ENCODE measurements at regions not wholly inside any gene's neighbourhood (a gene's known extent, or its start where the extent isn't known, plus 50 kb on each side); places are given as distances from the start of the nearest gene placed in this dataset.

DNA sequence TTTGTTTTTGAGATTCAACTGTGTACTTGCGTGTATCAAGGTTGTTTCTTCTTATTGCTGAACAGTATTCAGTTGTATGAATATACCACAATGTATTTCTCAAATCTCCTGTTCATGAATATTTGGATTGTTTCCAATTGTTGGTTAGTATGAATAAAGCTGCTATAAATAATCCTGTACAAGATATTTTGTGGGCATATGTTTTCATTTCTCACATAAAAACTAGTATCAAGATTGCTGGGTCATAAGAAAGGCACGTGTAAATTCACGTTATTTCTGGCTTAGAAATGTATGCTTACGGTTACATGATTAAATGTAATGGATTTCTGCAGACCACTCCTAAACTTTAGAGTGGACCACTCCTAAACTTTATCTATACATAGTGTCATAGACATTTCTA is 96.6 kb downstream of the BTBD3 start:
- H3K4me3 ChIP-seq (ENCODE audit: low read depth, low read length, poor library complexity, severe bottlenecking), result no peak overlapping the region
- no peak overlapping the region for H3K4me2 ChIP-seq (ENCODE audit: low read length)
- H3K27me3 ChIP-seq (ENCODE audit: insufficient read depth, low read length), result no peaks in the 10 kb centered on the region
- H3K9ac ChIP-seq (ENCODE audit: low read length), result no peak overlapping the region
- no peaks in the 10 kb centered on the region for H4K20me1 ChIP-seq (ENCODE audit: insufficient read depth, low read length)
- no peaks in the 10 kb centered on the region for H3K79me2 ChIP-seq (ENCODE audit: insufficient read depth, low read length)
- TF ChIP-seq, protein P1, sequence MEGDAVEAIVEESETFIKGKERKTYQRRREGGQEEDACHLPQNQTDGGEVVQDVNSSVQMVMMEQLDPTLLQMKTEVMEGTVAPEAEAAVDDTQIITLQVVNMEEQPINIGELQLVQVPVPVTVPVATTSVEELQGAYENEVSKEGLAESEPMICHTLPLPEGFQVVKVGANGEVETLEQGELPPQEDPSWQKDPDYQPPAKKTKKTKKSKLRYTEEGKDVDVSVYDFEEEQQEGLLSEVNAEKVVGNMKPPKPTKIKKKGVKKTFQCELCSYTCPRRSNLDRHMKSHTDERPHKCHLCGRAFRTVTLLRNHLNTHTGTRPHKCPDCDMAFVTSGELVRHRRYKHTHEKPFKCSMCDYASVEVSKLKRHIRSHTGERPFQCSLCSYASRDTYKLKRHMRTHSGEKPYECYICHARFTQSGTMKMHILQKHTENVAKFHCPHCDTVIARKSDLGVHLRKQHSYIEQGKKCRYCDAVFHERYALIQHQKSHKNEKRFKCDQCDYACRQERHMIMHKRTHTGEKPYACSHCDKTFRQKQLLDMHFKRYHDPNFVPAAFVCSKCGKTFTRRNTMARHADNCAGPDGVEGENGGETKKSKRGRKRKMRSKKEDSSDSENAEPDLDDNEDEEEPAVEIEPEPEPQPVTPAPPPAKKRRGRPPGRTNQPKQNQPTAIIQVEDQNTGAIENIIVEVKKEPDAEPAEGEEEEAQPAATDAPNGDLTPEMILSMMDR (IDR thresholded peaks at IDR 0.05; ENCODE audit: low read length), result no peak
- no peak for TF ChIP-seq EZH2 (IDR thresholded peaks at IDR 0.05; ENCODE audit: borderline replicate concordance, low read length)
- H3K36me3 ChIP-seq (ENCODE audit: insufficient read depth, low read length), result no peaks in the 10 kb centered on the region
- no peaks in the 10 kb centered on the region for H3K9me3 ChIP-seq (ENCODE audit: low read length)
- H3F3A ChIP-seq (ENCODE audit: insufficient read depth, low read length), result no peaks in the 10 kb centered on the region
- H3K9me2 ChIP-seq (ENCODE audit: low read depth, low read length), result no peaks in the 10 kb centered on the region
- H3K27ac ChIP-seq (ENCODE audit: low read depth, low read length, poor library complexity, severe bottlenecking), result no peak overlapping the region
- no peak overlapping the region for H2AFZ ChIP-seq (ENCODE audit: low read length)
- H3K4me1 ChIP-seq (ENCODE audit: insufficient read depth, low read length, severe bottlenecking), result no peaks in the 10 kb centered on the region

DNA sequence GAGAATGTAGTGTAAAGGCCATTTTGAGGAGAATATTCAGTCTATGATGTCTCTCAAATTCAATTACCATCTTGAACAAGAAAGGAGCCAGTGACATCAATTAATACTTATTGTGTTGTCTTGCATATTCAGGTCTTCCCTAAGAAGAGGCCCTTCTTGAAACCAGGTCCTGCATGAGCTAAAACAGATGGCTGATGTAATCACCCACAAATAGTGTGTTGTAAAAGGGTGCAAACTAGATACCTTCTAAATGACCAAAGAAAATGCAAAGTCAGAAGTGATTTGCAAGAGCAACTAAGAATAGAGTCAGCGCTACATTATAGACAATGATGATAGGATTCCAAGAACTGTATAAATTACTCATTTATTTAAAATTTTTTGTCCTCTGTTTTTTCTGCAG is 97.0 kb downstream of the BTBD3 start:
- Histone ChIP-seq H3F3A (ENCODE audit: insufficient read depth, low read length) (no peaks in the 10 kb centered on the region), H3K4me2 (ENCODE audit: low read length) (no peak overlapping the region), H3K79me2 (ENCODE audit: insufficient read depth, low read length) (no peaks in the 10 kb centered on the region), H3K27me3 (ENCODE audit: insufficient read depth, low read length) (no peaks in the 10 kb centered on the region), H3K9ac (ENCODE audit: low read length) (no peak overlapping the region), H3K9me3 (ENCODE audit: low read length) (no peaks in the 10 kb centered on the region), H4K20me1 (ENCODE audit: insufficient read depth, low read length) (no peaks in the 10 kb centered on the region), H3K27ac (ENCODE audit: low read depth, low read length, poor library complexity, severe bottlenecking) (no peak overlapping the region), H3K9me2 (ENCODE audit: low read depth, low read length) (no peaks in the 10 kb centered on the region), H3K4me3 (ENCODE audit: low read depth, low read length, poor library complexity, severe bottlenecking) (no peak overlapping the region), H3K4me1 (ENCODE audit: insufficient read depth, low read length, severe bottlenecking) (no peaks in the 10 kb centered on the region), H3K36me3 (ENCODE audit: insufficient read depth, low read length) (no peaks in the 10 kb centered on the region), H2AFZ (ENCODE audit: low read length) (no peak overlapping the region)
- TF ChIP-seq, protein P1 (IDR thresholded peaks at IDR 0.05; ENCODE audit: low read length), result no peak
- no peak for TF ChIP-seq EZH2 (IDR thresholded peaks at IDR 0.05; ENCODE audit: borderline replicate concordance, low read length)

DNA sequence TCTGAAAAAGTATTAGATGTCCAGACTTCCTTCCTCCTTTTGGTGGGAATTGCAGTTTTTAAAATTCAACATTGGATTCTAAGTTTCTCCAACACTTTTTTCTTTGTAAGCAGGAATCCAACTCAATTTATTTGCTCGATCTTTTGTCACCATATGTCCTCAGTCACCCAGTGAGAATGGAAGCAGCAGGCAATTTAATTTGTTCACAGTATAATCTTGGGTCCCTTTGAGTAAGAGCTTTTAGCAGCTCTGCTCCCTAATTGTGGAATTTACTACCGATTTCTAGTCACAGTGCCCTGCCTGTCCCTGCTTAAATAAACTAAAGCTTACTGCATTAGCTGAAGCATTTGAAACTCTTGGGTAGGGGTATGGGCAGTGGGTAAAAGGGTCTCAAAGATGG is 98.6 kb downstream of the BTBD3 start:
- Histone ChIP-seq H4K20me1 (ENCODE audit: insufficient read depth, low read length) (no peaks in the 10 kb centered on the region), H3K9me3 (ENCODE audit: low read length) (no peaks in the 10 kb centered on the region), H3F3A (ENCODE audit: insufficient read depth, low read length) (no peaks in the 10 kb centered on the region), H3K36me3 (ENCODE audit: insufficient read depth, low read length) (no peaks in the 10 kb centered on the region), H3K27ac (ENCODE audit: low read depth, low read length, poor library complexity, severe bottlenecking) (no peak overlapping the region), H3K27me3 (ENCODE audit: insufficient read depth, low read length) (no peaks in the 10 kb centered on the region), H3K4me1 (ENCODE audit: insufficient read depth, low read length, severe bottlenecking) (no peaks in the 10 kb centered on the region), H3K4me3 (ENCODE audit: low read depth, low read length, poor library complexity, severe bottlenecking) (no peak overlapping the region), H3K79me2 (ENCODE audit: insufficient read depth, low read length) (no peaks in the 10 kb centered on the region), H2AFZ (ENCODE audit: low read length) (no peak overlapping the region), H3K9ac (ENCODE audit: low read length) (no peak overlapping the region), H3K4me2 (ENCODE audit: low read length) (no peak overlapping the region), H3K9me2 (ENCODE audit: low read depth, low read length) (no peaks in the 10 kb centered on the region)
- TF ChIP-seq, protein P1 (IDR thresholded peaks at IDR 0.05; ENCODE audit: low read length), result no peak
- no peak for TF ChIP-seq EZH2 (IDR thresholded peaks at IDR 0.05; ENCODE audit: borderline replicate concordance, low read length)
